ENCODE measurements at regions not wholly inside any gene's neighbourhood (a gene's known extent, or its start where the extent isn't known, plus 50 kb on each side); places are given as distances from the start of the nearest gene placed in this dataset.

DNA sequence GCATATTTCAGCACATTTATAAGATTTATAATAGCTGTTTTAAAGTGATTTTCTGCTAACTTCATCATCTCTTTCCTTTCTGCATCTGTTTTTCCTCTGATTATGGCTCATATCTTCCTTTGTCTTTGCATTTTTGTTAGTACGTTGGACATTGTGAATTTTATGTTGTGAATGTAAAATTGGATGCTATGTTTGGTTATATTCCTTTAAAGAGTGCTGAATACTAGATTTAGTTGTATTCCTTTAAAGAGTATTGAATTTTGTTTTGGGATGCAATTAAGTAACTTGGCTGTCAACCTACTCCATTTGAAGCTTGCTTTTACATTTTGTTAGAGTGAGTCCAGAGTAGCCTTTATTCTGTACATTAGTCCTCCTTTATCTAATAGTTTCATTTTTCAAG lies 81.2 kb downstream of the ZNF777 start:
- TF ChIP-seq, protein P1, sequence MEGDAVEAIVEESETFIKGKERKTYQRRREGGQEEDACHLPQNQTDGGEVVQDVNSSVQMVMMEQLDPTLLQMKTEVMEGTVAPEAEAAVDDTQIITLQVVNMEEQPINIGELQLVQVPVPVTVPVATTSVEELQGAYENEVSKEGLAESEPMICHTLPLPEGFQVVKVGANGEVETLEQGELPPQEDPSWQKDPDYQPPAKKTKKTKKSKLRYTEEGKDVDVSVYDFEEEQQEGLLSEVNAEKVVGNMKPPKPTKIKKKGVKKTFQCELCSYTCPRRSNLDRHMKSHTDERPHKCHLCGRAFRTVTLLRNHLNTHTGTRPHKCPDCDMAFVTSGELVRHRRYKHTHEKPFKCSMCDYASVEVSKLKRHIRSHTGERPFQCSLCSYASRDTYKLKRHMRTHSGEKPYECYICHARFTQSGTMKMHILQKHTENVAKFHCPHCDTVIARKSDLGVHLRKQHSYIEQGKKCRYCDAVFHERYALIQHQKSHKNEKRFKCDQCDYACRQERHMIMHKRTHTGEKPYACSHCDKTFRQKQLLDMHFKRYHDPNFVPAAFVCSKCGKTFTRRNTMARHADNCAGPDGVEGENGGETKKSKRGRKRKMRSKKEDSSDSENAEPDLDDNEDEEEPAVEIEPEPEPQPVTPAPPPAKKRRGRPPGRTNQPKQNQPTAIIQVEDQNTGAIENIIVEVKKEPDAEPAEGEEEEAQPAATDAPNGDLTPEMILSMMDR (IDR thresholded peaks at IDR 0.05): no peak
- TF ChIP-seq POLR2A (IDR thresholded peaks at IDR 0.05): no peak
- no peak for TF ChIP-seq POLR2AphosphoS5 (IDR thresholded peaks at IDR 0.05)
